Right lobe of liver (tissue), 6 donors: ENCODE measurements at regions not wholly inside any gene's neighbourhood (a gene's known extent, or its start where the extent isn't known, plus 50 kb on each side); places are given as distances from the start of the nearest gene placed in this dataset.

ENCODE experiments used
- ATAC-seq, 4 donors: fragments of 200-7000 bp; cut with Tn5 transposase; one replicate each; pipeline ENCODE4 v1.9.1; 2020; ENCODE audit warnings: mild to moderate bottlenecking in 4 of 4, moderate library complexity in 4 of 4
- DNase-seq, 3 donors: peaks; one replicate each; pipeline ENCODE4 v3.0.0-alpha.2; 2020
- H3K27ac ChIP-seq, 3 donors: fragments of 200-600 bp; one replicate each; pipeline ENCODE4 v1.8.0; 2022
- H3K27me3 ChIP-seq, 2 donors: fragments of 200-600 bp; one replicate each; pipeline ENCODE4 v1.8.0; 2022
- H3K36me3 ChIP-seq, 4 donors: fragments of 200-600 bp; sonication (generic) in 1 of 4; one replicate each; pipeline versions ENCODE4 v1.5.1 to v1.8.0; 2017 to 2022; ENCODE audit warnings: control low read depth in 1 of 4
- H3K4me1 ChIP-seq, 4 donors: fragments of 200-600 bp; sonication (generic) in 1 of 4; one replicate each; pipeline versions ENCODE4 v1.5.1 to v1.8.0; 2017 to 2022; ENCODE audit warnings: control low read depth in 1 of 4
- H3K4me3 ChIP-seq, 3 donors: fragments of 200-600 bp; one replicate each; pipeline ENCODE4 v1.8.0; 2022
- H3K9me3 ChIP-seq, 4 donors: fragments of 200-600 bp; sonication (generic) in 1 of 4; one replicate each; pipeline versions ENCODE4 v1.5.1 to v1.8.0; 2017 to 2022; ENCODE audit warnings: control low read depth in 1 of 4
- CTCF ChIP-seq, 4 donors: fragments of 200-600 bp in 3 of 4; fragments of 450-650 bp in 1 of 4; IDR thresholded peaks; one replicate each; pipeline versions ENCODE4 v1.5.1 to v1.8.0; 2016 to 2022; ENCODE audit warnings: antibody characterized with exemption in 4 of 4, mild to moderate bottlenecking in 2 of 4
- POLR2A ChIP-seq: fragments of 450-650 bp; IDR thresholded peaks from one replicate; pipeline ENCODE4 v1.6.1; 2017; ENCODE audit warnings: antibody characterized with exemption, mild to moderate bottlenecking
- WGBS: methylation state at CpG from one replicate; pipeline ENCODE4 v1.1.6; 2018; ENCODE audit warnings: low coverage, low lambda C conversion rate; ENCODE audit not compliant: insufficient coverage; ENCODE audit errors: missing lambda C conversion rate; 5-methylcytosine and 5-hydroxymethylcytosine counted together
- intact Hi-C, 2 donors: fragments of 100-400 bp; cut with DNase I; formaldehyde crosslinking; loops; one replicate each; pipeline versions ENCODE4 v1.11.2 to v1.14.1; 2022
- donor health status: DM: no; HTN: yes; CAD: no.
- donor health status: DM: no; HTN: no; CAD: no.
- donor health status: DM: no; HTN: no; CAD: no.
- donor health status: DM: no; HTN: yes; CAD: no.
- donor health status: DM: no; HTN: yes; CAD: no.

GRCh38 chr20:39670988-39671387, 708.8 kb downstream of the DHX35 start:
- no peaks in the 10 kb centered on the region for H3K9me3 ChIP-seq
- no peak overlapping the region for H3K27ac ChIP-seq
- no peak for TF ChIP-seq POLR2A
- no peak for TF ChIP-seq CTCF (IDR thresholded peaks at IDR 0.05)
- intact Hi-C loops = no loop called here
- H3K4me3 ChIP-seq = no peak overlapping the region
- H3K27me3 ChIP-seq = no peaks in the 10 kb centered on the region
- no peak for ATAC-seq
- H3K36me3 ChIP-seq = no peaks in the 10 kb centered on the region
- no peaks in the 10 kb centered on the region for H3K4me1 ChIP-seq
- DNase-seq = no peak
- 26% methylated on average over 2 of the region's 2 CpGs for WGBS

- 94% methylated on average over 2 of the region's 2 CpGs for WGBS
- no peak overlapping the region for H3K27ac ChIP-seq
- no peaks in the 10 kb centered on the region for H3K4me1 ChIP-seq
- H3K4me3 ChIP-seq = no peak overlapping the region
- H3K27me3 ChIP-seq = no peaks in the 10 kb centered on the region
- no peaks in the 10 kb centered on the region for H3K36me3 ChIP-seq
- DNase-seq = no peak
- no peak for ATAC-seq
- H3K9me3 ChIP-seq = no peaks in the 10 kb centered on the region
- intact Hi-C loops = no loop called here
- TF ChIP-seq CTCF (IDR thresholded peaks at IDR 0.05) = no peak
- TF ChIP-seq POLR2A = no peak
Measured at GRCh38 chr20:39669659-39670058, 707.5 kb downstream of the DHX35 start.

- Histone ChIP-seq H3K36me3 (no peaks in the 10 kb centered on the region), H3K9me3 (no peaks in the 10 kb centered on the region), H3K27me3 (no peaks in the 10 kb centered on the region), H3K4me1 (no peaks in the 10 kb centered on the region), H3K4me3 (no peak overlapping the region), H3K27ac (no peak overlapping the region)
- intact Hi-C loops = no loop called here
- no peak for ATAC-seq
- TF ChIP-seq POLR2A (no peak), CTCF (IDR thresholded peaks at IDR 0.05) (no peak)
- no peak for DNase-seq
- 51% methylated on average over 3 of the region's 3 CpGs for WGBS
Measured at GRCh38 chr20:39668038-39668437, 705.9 kb downstream of the DHX35 start.

- TF ChIP-seq POLR2A = no peak
- no peak overlapping the region for H3K4me3 ChIP-seq
- intact Hi-C loops = no loop called here
- DNase-seq = no peak
- no peak overlapping the region for H3K27ac ChIP-seq
- no peaks in the 10 kb centered on the region for H3K4me1 ChIP-seq
- no peaks in the 10 kb centered on the region for H3K9me3 ChIP-seq
- H3K36me3 ChIP-seq = no peaks in the 10 kb centered on the region
- ATAC-seq = no peak
- WGBS = 0% methylated on average over 1 of the region's 1 CpG
- H3K27me3 ChIP-seq = no peaks in the 10 kb centered on the region
Measured at GRCh38 chr20:39661833-39662232, 699.7 kb downstream of the DHX35 start.

- Histone ChIP-seq H3K27me3 (no peaks in the 10 kb centered on the region), H3K9me3 (no peaks in the 10 kb centered on the region), H3K4me3 (no peak overlapping the region), H3K27ac (no peak overlapping the region), H3K36me3 (no peaks in the 10 kb centered on the region), H3K4me1 (no peaks in the 10 kb centered on the region)
- intact Hi-C loops = no loop called here
- ATAC-seq (no peak), DNase-seq (no peak)
- TF ChIP-seq CTCF (IDR thresholded peaks at IDR 0.05) = no peak
- 81% methylated on average over 2 of the region's 2 CpGs for WGBS
Measured at GRCh38 chr20:39660965-39661364, 698.8 kb downstream of the DHX35 start.
